ENCODE measurements at regions not wholly inside any gene's neighbourhood (a gene's known extent, or its start where the extent isn't known, plus 50 kb on each side); places are given as distances from the start of the nearest gene placed in this dataset.

- DNase-seq (ENCODE audit: low spot score), result no peak
- no peak for TF ChIP-seq CTCF (IDR thresholded peaks at IDR 0.05; ENCODE audit: extremely low read depth, missing control alignments)
These were observed 79.3 kb upstream of the C1orf87 start for GRCh38 chr1:60152891-60153290.

GRCh38 chr1:60151311-60151710 lies 77.7 kb upstream of the C1orf87 start:
- no peak for TF ChIP-seq CTCF (IDR thresholded peaks at IDR 0.05; ENCODE audit: extremely low read depth, missing control alignments)
- DNase-seq (ENCODE audit: low spot score), result no peak

- no peak for DNase-seq (ENCODE audit: low spot score)
- TF ChIP-seq CTCF (IDR thresholded peaks at IDR 0.05; ENCODE audit: extremely low read depth, missing control alignments), result no peak
These were observed 75.7 kb upstream of the C1orf87 start for GRCh38 chr1:60149251-60149650.

- DNase-seq (ENCODE audit: low spot score), result no peak
- TF ChIP-seq CTCF (IDR thresholded peaks at IDR 0.05; ENCODE audit: extremely low read depth, missing control alignments), result no peak
These were observed 73.3 kb upstream of the C1orf87 start for GRCh38 chr1:60146884-60147283.

GRCh38 chr1:60145771-60146170 lies 72.2 kb upstream of the C1orf87 start:
- DNase-seq (ENCODE audit: low spot score), result no peak
- TF ChIP-seq CTCF (IDR thresholded peaks at IDR 0.05; ENCODE audit: extremely low read depth, missing control alignments), result no peak

GRCh38 chr1:60141743-60142142 lies 68.2 kb upstream of the C1orf87 start:
- TF ChIP-seq CTCF (IDR thresholded peaks at IDR 0.05; ENCODE audit: extremely low read depth, missing control alignments), result no peak
- no peak for DNase-seq (ENCODE audit: low spot score)

GRCh38 chr1:60141276-60141675 lies 67.7 kb upstream of the C1orf87 start:
- no peak for TF ChIP-seq CTCF (IDR thresholded peaks at IDR 0.05; ENCODE audit: extremely low read depth, missing control alignments)
- no peak for DNase-seq (ENCODE audit: low spot score)
